Keratinocyte (primary cell): ENCODE measurements at regions not wholly inside any gene's neighbourhood (a gene's known extent, or its start where the extent isn't known, plus 50 kb on each side); places are given as distances from the start of the nearest gene placed in this dataset.

Source experiments
- DNase-seq: peaks from one replicate; pipeline ENCODE4 v3.0.0-alpha.2; 2011; ENCODE audit warnings: low read depth, missing footprints, low spot score
- FAIRE-seq: peaks from 2 replicates; lab custom pipeline; 2011; peaks lifted over from hg19 to GRCh38; lab: Jason Lieb, UNC
- H2AFZ ChIP-seq: 2 replicates; pipeline ENCODE4 v1.6.0; 2012; ENCODE audit warnings: low read length, control low read depth, inconsistent platforms; ENCODE audit not compliant: control insufficient read depth
- H3K27ac ChIP-seq: 2 replicates; pipeline ENCODE4 v1.5.1; 2011; ENCODE audit warnings: low read length; ENCODE audit not compliant: control insufficient read depth, insufficient read depth
- H3K27me3 ChIP-seq: 3 replicates; pipeline ENCODE4 v1.6.0; 2011; ENCODE audit warnings: low read length; ENCODE audit not compliant: control insufficient read depth, insufficient read depth; ENCODE audit errors: extremely low read depth
- H3K36me3 ChIP-seq, 2 experiments: 2 replicates in 1 of 2; 3 replicates in 1 of 2; pipeline ENCODE4 v1.5.1; 2011; ENCODE audit warnings: low read length in 2 of 2, mild to moderate bottlenecking in 1 of 2; ENCODE audit not compliant: control insufficient read depth in 2 of 2, insufficient read depth in 2 of 2; ENCODE audit errors: extremely low read depth in 1 of 2
- H3K4me1 ChIP-seq: 3 replicates; pipeline ENCODE4 v1.5.1; 2011; ENCODE audit warnings: low read length; ENCODE audit not compliant: control insufficient read depth, insufficient read depth; ENCODE audit errors: extremely low read depth
- H3K4me2 ChIP-seq: 3 replicates; pipeline ENCODE4 v1.6.0; 2011; ENCODE audit warnings: low read depth, low read length; ENCODE audit not compliant: control insufficient read depth, insufficient read depth; ENCODE audit errors: extremely low read depth
- H3K4me3 ChIP-seq, 3 experiments: fragments of 200-600 bp in 1 of 3; sonication (generic) in 1 of 3; 2 replicates in 2 of 3; 3 replicates in 1 of 3; pipeline ENCODE4 v1.5.1; 2011 to 2016; ENCODE audit warnings: low read length in 3 of 3, mild to moderate bottlenecking in 3 of 3, control low read depth in 2 of 3, inconsistent platforms in 1 of 3, low read depth in 1 of 3, mixed read lengths in 1 of 3, mixed run types in 1 of 3, moderate library complexity in 1 of 3; ENCODE audit not compliant: control insufficient read depth in 2 of 3, insufficient read depth in 2 of 3; ENCODE audit errors: extremely low read depth in 1 of 3
- H3K79me2 ChIP-seq: 2 replicates; pipeline ENCODE4 v1.6.0; 2012; ENCODE audit warnings: low read length; ENCODE audit not compliant: control insufficient read depth, insufficient read depth
- H3K9ac ChIP-seq: 3 replicates; pipeline ENCODE4 v1.6.0; 2011; ENCODE audit warnings: low read length; ENCODE audit not compliant: control insufficient read depth, insufficient read depth; ENCODE audit errors: extremely low read depth
- H3K9me1 ChIP-seq: 3 replicates; pipeline ENCODE4 v1.6.0; 2011; ENCODE audit warnings: low read length; ENCODE audit not compliant: control insufficient read depth, insufficient read depth; ENCODE audit errors: extremely low read depth
- H3K9me3 ChIP-seq: 2 replicates; pipeline ENCODE4 v1.5.1; 2012; ENCODE audit warnings: low read depth, low read length; ENCODE audit not compliant: control insufficient read depth
- H4K20me1 ChIP-seq: 3 replicates; pipeline ENCODE4 v1.6.0; 2011; ENCODE audit warnings: low read length; ENCODE audit not compliant: control insufficient read depth, insufficient read depth; ENCODE audit errors: extremely low read depth
- CTCF ChIP-seq, 3 experiments: IDR thresholded peaks in 1 of 3; conservative IDR thresholded peaks in 1 of 3; optimal IDR thresholded peaks in 1 of 3; 2 replicates in 2 of 3; 3 replicates in 1 of 3; pipeline versions ENCODE3 to v1.5.1; 2011; ENCODE audit warnings: low read length in 3 of 3, mild to moderate bottlenecking in 3 of 3, moderate library complexity in 2 of 3, control low read depth in 1 of 3, inconsistent platforms in 1 of 3; ENCODE audit not compliant: insufficient read depth in 2 of 3; ENCODE audit errors: extremely low read depth in 1 of 3
- EZH2 ChIP-seq: IDR thresholded peaks from one replicate; pipeline ENCODE4 v1.6.1; 2012; ENCODE audit warnings: inconsistent platforms, mild to moderate bottlenecking, low read length, moderate library complexity
- dilution Hi-C: fragments of 300-500 bp; cut with MboI; formaldehyde crosslinking; loops from one replicate; pipeline ENCODE4 v1.7.0; 2020; ENCODE audit warnings: low sequenced_read_pairs; ENCODE audit not compliant: extremely low pct_ligation_motif_present

- Histone ChIP-seq H3K27me3 (no peaks in the 10 kb centered on the region), H3K4me2 (no peak overlapping the region), H4K20me1 (no peaks in the 10 kb centered on the region), H2AFZ (no peak overlapping the region), H3K9me1 (no peaks in the 10 kb centered on the region), H3K4me3 (no peak overlapping the region), H3K79me2 (no peaks in the 10 kb centered on the region), H3K27ac (no peak overlapping the region), H3K36me3 (no peaks in the 10 kb centered on the region), H3K9me3 (no peaks in the 10 kb centered on the region), H3K4me1 (no peaks in the 10 kb centered on the region), H3K9ac (no peak overlapping the region)
- TF ChIP-seq CTCF (optimal IDR thresholded peaks at IDR 0.05 in 1 of 3, IDR thresholded peaks at IDR 0.05 in 1 of 3, conservative IDR thresholded peaks at IDR 0.05 in 1 of 3; ENCODE audit: extremely low read depth in 1 of 3, insufficient read depth in 2 of 3, low read length in 3 of 3): no peak
- no peak for TF ChIP-seq EZH2
- dilution Hi-C loops: no loop called here
- DNase-seq (no peak), FAIRE-seq (no peak)
Observed at GRCh38 chr9:14455243-14455642, 141.3 kb upstream of the NFIB start.

- no peak for FAIRE-seq
- Histone ChIP-seq H2AFZ (no peak overlapping the region), H3K79me2 (no peaks in the 10 kb centered on the region), H3K9ac (no peak overlapping the region), H3K9me1 (no peaks in the 10 kb centered on the region), H3K9me3 (no peaks in the 10 kb centered on the region), H3K4me3 (no peak overlapping the region), H4K20me1 (no peaks in the 10 kb centered on the region), H3K4me2 (no peak overlapping the region), H3K36me3 (no peaks in the 10 kb centered on the region), H3K4me1 (no peaks in the 10 kb centered on the region), H3K27me3 (no peaks in the 10 kb centered on the region), H3K27ac (no peak overlapping the region)
- TF ChIP-seq EZH2 (no peak), CTCF (optimal IDR thresholded peaks at IDR 0.05 in 1 of 3, IDR thresholded peaks at IDR 0.05 in 1 of 3, conservative IDR thresholded peaks at IDR 0.05 in 1 of 3; ENCODE audit: extremely low read depth in 1 of 3, insufficient read depth in 2 of 3, low read length in 3 of 3) (no peak)
- dilution Hi-C loops: no loop called here
- no peak for DNase-seq
Observed at GRCh38 chr9:14453286-14453685, 139.3 kb upstream of the NFIB start.
